ENCODE measurements at regions not wholly inside any gene's neighbourhood (a gene's known extent, or its start where the extent isn't known, plus 50 kb on each side); places are given as distances from the start of the nearest gene placed in this dataset.

DNA sequence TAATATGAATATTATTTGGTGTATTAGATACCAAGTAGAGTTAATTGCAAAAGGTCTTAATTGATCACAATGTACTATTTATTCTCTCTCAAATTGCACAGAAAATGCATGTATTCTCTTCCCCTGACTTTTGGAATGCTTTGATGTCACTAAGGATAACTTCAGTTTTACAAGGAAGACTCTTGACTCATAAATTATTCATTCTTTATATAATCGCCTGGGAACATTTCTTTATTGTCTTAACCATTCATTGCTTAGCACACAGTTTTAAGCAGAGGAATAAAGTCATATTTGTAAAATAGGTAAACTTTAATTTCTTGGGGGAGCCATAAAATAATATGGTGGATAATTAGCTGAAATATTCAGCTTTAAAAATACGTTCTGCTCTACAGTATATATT, 306.0 kb upstream of the TMEM229A start:
- TF ChIP-seq CTCF (IDR thresholded peaks at IDR 0.05; ENCODE audit: low read length) (no peak), EZH2 (optimal IDR thresholded peaks at IDR 0.05; ENCODE audit: low read depth, low read length) (no peak), EZH2phosphoT487 (IDR thresholded peaks at IDR 0.05; ENCODE audit: low read length) (no peak)

Measured in MM.1S (cell line).